GM19372 (cell line): ENCODE measurements at regions not wholly inside any gene's neighbourhood (a gene's known extent, or its start where the extent isn't known, plus 50 kb on each side); places are given as distances from the start of the nearest gene placed in this dataset.
"Not testable (repeated sequence)": the region's sequence is repeated elsewhere in the genome, so short reads cannot be mapped to it uniquely, and the experiment has no call there.

Source experiments
- ATAC-seq: cut with Tn5 transposase; IDR thresholded peaks from one replicate; pipeline ENCODE4 v1.9.1; 2021; ENCODE audit warnings: mild to moderate bottlenecking, low read depth, moderate library complexity; ENCODE audit not compliant: unreplicated experiment

GRCh38 chr9:72471096-72471495, 50.3 kb upstream of the TMC1 start:
- no peak for ATAC-seq

DNA sequence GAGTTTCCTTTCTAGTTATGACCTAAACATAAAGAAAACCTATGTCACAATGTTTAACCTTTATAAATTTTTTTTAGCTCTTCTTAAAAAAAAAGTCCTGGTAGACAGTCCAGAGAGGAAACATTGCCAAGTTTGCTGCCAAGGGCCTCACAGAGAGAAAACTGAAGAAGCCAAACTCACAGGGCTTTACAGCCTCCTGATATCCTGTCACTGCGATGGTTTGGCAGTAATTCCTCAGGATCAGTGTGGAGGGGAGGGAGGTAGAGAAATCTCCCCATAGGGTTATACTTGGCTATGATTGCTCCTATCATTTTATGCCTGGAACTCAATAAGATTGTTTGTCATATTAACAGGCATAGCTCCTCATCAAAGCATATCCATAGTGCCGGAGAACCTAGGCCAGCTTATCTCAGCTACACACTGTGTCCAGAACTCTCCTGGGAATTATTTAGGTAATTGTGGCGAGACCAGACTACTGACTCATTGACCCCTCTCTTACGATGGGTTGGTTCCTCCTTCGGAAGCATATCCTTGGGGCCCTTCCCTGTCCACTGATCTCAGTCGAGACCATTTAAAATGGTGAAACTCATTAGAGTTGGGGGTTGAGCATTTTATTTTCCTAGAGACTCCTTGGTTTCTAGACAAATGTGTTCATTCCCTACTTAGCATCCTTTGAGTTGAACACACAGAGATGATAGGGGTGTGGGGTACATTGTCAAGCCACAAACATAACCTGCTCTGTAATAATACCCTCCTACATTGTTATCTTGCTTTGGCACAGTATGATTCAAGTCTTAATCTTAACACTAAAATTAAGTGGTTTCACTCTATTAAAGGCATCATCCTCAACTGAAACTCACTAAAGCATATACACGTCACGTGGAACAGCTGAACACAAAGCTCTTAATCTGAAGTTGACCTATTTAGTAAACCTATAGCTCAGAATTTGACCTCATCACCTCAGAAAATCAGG, 53.4 kb upstream of the TMC1 start:
- ATAC-seq, result no peak

DNA sequence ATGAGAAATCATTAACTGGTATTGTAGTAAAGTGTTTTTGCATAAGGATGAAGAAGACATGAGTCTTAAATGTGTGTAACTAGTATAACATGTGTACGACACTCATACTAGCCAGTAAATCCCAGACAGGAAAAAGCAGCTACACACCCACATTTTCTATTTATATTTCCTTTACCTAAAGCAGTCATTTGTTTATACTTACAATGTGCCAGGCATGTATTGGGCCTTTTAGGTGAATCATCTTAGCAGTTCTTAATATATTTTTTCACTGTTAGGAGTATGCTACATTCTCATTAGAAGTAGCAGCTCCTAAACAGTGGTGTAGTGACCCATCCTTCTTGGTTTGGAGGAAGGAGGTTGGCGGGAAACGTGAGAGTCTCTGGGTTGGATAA, 55.8 kb upstream of the TMC1 start:
- no peak for ATAC-seq

- peak; percentile 56 for ATAC-seq
Measured at GRCh38 chr9:72464857-72465592, 56.4 kb upstream of the TMC1 start.

DNA sequence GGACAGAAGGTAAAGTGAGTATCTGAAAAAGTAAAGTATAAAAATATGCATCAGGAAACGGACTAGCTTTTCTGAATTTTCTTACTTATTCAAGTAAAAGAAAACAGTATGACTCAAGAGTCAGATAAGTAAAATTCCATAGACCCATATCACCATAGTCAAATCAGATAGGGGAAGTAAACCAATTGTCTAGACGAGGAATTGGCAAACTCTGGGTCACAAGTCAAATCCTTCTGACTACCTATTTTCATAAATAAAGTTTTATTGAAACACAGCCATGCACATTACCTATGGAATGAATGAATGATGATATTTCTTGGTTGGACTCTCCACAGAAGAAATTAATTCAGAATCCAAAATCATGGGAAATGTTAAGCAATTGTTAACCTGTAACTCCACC, 59.1 kb upstream of the TMC1 start:
- ATAC-seq, result no peak

DNA sequence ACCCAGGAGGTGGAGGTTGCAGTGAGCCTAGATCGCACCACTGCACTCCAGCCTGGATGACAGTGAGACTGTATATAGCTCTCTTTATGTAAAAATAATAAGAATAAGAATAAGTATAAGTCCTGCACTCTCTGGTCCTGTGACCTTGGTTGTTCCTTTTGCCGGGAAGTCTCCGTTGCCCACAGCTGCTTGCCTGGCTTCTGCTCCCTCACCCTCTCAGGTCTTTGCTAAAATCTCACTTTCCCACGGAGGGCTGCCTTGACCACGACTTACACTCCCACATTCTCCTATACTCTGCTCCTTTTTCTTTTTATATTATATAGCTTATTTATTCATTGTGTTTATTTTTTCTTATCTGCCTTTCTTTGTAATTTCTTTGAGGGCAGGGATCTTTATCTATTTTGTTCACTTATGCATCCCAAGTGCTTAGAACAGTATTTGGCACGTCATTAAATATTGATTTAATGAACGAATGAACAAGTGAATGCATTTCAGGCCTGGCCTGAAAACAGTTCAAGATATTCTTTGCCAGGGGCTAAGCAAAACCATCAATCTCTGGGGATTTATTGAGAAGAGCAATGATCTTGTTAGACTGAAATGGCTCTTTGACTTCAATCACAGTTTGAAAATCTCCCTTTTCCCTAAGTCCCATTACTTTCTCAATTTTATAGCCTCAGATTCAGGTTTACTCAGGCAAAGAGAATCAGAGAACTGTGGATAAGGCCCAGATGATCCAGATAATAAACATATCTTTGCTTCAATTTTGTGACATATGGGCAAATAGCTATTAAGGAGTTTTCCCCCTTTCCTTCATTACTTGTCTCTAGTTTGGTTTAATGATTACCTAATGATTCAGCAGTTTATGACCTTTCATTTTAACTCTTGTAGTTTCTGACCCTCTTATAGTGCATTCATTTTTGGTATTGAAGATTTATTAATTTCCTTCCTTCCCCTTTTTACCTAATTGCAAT, 60.8 kb upstream of the TMC1 start:
- no peak for ATAC-seq

- ATAC-seq, result no peak
Measured at GRCh38 chr9:72459308-72459707, 62.1 kb upstream of the TMC1 start.

GRCh38 chr9:72458153-72458552, 63.3 kb upstream of the TMC1 start:
- no peak for ATAC-seq

DNA sequence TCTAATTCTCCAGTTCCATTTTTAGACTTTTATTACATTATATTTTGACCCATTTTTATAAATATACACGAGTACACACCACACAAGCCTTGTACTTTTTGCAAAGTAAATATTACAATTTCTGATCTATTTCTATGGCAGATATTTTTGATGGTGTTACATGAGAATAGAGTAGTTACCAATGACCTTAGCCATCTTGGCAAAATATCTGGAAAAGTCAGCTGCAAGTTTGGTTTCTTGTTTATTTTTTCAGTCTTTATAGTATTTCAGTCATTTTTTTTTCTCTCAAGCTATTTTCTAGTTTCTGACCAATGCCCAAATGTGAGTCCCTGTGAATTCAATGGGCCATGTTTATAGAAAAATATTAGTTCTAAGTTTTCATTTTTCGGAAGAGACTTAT, 64.0 kb upstream of the TMC1 start:
- ATAC-seq, result no peak

DNA sequence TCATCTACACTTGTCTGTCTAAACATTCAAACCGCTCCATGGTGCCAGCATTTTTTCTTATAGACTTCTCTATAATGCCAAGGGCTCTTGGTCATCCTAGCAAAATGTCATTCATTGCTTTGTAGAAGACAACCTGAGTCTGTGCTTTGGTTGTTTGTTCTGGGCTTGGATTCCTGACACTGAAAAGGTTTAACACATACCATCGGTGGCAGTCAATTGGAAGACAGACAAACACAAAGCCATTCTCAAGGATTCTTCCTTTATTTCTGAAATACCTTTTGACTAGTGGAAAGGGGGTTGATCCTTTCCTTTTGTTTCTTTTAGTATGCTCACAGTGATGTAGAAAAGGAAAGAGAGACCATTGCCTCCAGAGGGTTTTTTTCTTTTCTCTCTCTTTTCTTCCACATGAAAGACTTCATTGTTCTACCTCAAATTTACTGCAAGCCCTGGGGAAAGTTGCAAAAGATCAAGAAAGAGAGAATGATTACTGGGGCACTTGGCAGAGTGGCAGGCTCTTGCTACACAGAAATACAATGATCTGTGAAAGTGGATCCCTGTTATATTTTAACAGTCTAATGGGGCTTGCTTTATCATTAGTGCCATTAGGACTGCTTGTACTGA, 66.4 kb upstream of the TMC1 start:
- ATAC-seq, result no peak

GRCh38 chr9:72453797-72454196, 67.6 kb upstream of the TMC1 start:
- ATAC-seq, result no peak

DNA sequence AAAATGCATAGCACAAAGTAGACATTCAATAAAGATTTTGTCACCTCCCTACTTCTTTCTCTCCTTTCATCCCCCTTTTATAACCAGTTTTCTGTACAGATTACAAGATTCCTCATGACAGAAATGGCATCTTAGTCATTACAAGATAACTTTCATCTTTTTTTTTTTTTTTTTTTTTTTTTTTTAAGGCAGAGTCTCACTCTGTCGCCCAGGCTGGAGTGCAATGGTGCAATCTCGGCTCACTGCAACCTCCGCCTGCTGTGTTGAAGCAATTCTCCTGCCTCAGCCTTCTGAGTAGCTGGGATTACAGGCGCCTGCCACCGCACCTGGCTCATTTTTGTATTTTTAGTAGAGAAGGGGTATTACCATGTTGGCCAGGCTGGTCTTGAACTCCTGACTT, 75.2 kb upstream of the TMC1 start:
- ATAC-seq, result not testable (repeated sequence)

- no peak for ATAC-seq
Measured at GRCh38 chr9:72445306-72445995, 76.0 kb upstream of the TMC1 start.

- ATAC-seq, result no peak
Measured at GRCh38 chr9:72444435-72444834, 77.0 kb upstream of the TMC1 start.

- ATAC-seq, result peak; percentile 94
Measured at GRCh38 chr9:72443855-72444254, 77.6 kb upstream of the TMC1 start.

DNA sequence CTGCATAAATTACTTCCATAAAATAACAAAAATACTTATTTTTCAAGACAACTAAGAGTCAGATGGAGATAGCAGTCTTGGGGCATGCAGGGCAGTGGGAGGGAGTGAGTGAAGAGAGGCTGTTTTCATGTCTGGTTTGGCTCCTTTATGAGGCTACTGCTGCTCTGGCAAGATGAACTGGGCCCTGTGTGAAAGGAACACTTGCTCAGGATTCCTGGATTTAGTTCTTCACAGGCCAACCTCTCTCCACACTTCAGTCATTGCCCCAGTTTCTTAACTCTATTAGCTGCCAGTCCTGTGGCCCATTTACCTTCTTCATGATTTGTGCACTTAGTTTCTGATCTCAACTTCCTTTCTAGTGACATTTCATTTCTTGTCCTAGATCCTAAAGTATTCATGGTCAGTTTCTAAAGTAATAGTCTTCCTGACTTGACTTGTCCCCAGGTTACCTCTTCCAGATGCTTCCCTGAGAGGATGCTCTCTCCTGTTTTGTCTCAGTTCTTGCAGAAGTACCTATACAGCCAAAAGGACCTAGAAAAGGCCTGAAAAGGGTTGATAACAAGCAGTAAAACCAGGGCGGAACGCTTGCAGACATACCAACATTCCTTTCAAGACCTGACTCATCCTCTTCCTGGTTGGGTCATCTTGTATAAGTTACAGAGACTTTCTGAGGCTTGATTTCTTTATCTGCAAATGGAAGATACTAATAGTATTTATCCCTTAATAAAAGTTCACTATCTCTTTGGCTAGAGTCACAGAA, 77.0 kb upstream of the ZFAND5 start:
- ATAC-seq, result no peak

- ATAC-seq, result no peak
Measured at GRCh38 chr9:72440992-72441847, 76.2 kb upstream of the ZFAND5 start.

DNA sequence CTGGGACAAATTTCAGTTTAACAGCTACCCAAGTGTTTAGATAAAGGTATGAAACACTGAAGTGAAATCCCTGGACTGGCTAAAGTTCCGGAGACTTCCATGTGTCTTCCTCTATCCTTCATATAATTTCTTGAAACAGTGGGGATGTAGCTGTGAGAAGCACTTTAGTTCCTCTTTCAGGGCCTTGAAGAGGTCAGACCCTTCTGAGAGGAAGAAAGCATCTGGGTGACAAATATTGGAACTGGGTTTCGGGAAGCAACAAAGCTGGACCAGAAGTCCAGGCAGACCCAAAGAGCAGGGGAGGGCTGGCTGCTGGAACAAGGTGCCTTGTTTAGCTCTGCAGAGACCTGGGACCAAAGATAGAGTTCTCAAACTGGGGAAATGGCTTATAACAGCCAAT, 75.4 kb upstream of the ZFAND5 start:
- no peak for ATAC-seq
